AG04450 (cell line): ENCODE measurements at regions not wholly inside any gene's neighbourhood (a gene's known extent, or its start where the extent isn't known, plus 50 kb on each side); places are given as distances from the start of the nearest gene placed in this dataset.

Experiments used
- CTCF ChIA-PET: fragments of 300-600, 350-600 bp; formaldehyde crosslinking; extraction: SDS; loops from one replicate; lab custom pipeline; 2022; ENCODE audit warnings: antibody characterized with exemption, inconsistent platforms; lab: Charles Lee
- POLR2A ChIA-PET: fragments of 350-600 bp; formaldehyde crosslinking; extraction: SDS; loops from one replicate; lab custom pipeline; 2021; ENCODE audit warnings: antibody characterized with exemption, inconsistent platforms; lab: Yijun Ruan, JAX
- DNase-seq: peaks from one replicate; pipeline ENCODE4 v3.0.0-alpha.2; 2011; ENCODE audit warnings: low read depth, low spot score
- H3K27ac ChIP-seq: one replicate; pipeline ENCODE4 v1.5.1; 2012; ENCODE audit warnings: low read depth, low read length, control low read depth
- H3K27me3 ChIP-seq: one replicate; pipeline ENCODE4 v1.6.0; 2012; ENCODE audit warnings: low read length; ENCODE audit not compliant: control insufficient read depth, insufficient read depth
- H3K4me3 ChIP-seq: 2 replicates; pipeline ENCODE4 v1.5.1; 2011; ENCODE audit warnings: mild to moderate bottlenecking, low read depth, low read length, control low read depth
- H3K9me3 ChIP-seq: 2 replicates; pipeline ENCODE4 v1.5.1; 2012; ENCODE audit warnings: low read length; ENCODE audit not compliant: control insufficient read depth, insufficient read depth
- TF ChIP-seq, protein P1 (sequence below): IDR thresholded peaks from 2 replicates; pipeline ENCODE4 v1.5.1; 2011; ENCODE audit warnings: low read depth, low read length, control low read depth, inconsistent platforms

GRCh38 chr10:71144824-71145223, 67.5 kb upstream of the UNC5B start:
- H3K27me3 ChIP-seq: peaks cover 24% of the 10 kb centered on the region
- POLR2A ChIA-PET: no interaction called here
- CTCF ChIA-PET: no interaction called here

DNA sequence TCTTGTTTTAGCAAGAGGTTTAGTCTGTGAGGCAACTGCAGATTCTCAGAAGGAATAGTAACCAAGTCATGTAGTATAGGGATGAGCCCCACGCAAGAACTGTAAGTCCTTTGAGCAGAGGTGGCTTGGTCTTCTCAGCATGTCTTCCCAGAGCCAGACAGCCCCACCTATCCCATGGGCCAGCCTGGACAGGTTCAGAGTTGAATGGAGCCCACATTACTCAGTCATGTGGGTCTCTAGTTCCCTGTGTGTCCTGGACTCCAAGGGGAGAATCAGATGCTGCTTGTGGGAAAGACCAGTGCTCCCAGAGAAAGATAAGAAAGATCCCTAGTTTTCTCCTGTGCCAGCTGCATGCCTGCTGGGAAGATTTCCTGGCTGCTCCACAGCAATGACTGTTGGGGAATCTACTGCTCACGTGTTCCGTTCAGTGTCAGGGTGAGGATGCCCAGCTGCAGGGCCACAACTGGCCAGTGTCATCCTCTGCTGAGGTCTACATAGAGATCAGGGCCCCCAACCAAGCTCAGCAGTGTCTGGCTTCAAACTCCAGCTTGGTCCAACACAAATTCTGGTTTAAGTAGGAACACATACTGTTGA, 66.9 kb upstream of the UNC5B start:
- POLR2A ChIA-PET: no interaction called here
- Histone ChIP-seq H3K27ac (no peak overlapping the region), H3K9me3 (no peaks in the 10 kb centered on the region), H3K27me3 (peaks cover 20% of the 10 kb centered on the region), H3K4me3 (no peak overlapping the region)
- TF ChIP-seq, protein P1, sequence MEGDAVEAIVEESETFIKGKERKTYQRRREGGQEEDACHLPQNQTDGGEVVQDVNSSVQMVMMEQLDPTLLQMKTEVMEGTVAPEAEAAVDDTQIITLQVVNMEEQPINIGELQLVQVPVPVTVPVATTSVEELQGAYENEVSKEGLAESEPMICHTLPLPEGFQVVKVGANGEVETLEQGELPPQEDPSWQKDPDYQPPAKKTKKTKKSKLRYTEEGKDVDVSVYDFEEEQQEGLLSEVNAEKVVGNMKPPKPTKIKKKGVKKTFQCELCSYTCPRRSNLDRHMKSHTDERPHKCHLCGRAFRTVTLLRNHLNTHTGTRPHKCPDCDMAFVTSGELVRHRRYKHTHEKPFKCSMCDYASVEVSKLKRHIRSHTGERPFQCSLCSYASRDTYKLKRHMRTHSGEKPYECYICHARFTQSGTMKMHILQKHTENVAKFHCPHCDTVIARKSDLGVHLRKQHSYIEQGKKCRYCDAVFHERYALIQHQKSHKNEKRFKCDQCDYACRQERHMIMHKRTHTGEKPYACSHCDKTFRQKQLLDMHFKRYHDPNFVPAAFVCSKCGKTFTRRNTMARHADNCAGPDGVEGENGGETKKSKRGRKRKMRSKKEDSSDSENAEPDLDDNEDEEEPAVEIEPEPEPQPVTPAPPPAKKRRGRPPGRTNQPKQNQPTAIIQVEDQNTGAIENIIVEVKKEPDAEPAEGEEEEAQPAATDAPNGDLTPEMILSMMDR: no peak
- no peak for DNase-seq
- CTCF ChIA-PET: no interaction called here

More at GRCh38 chr10:71144824-71145223, 67.5 kb upstream of the UNC5B start:
- DNase-seq: no peak
- Histone ChIP-seq H3K27ac (no peak overlapping the region), H3K9me3 (no peaks in the 10 kb centered on the region), H3K4me3 (no peak overlapping the region)
- TF ChIP-seq, protein P1: no peak

GRCh38 chr10:71150796-71151195, 61.6 kb upstream of the UNC5B start:
- Histone ChIP-seq H3K4me3 (no peak overlapping the region), H3K9me3 (no peaks in the 10 kb centered on the region), H3K27me3 (peaks cover 4% of the 10 kb centered on the region), H3K27ac (no peak overlapping the region)
- ChIA-PET POLR2A (no interaction called here), CTCF (no interaction called here)
- TF ChIP-seq, protein P1: no peak
- no peak for DNase-seq

DNA sequence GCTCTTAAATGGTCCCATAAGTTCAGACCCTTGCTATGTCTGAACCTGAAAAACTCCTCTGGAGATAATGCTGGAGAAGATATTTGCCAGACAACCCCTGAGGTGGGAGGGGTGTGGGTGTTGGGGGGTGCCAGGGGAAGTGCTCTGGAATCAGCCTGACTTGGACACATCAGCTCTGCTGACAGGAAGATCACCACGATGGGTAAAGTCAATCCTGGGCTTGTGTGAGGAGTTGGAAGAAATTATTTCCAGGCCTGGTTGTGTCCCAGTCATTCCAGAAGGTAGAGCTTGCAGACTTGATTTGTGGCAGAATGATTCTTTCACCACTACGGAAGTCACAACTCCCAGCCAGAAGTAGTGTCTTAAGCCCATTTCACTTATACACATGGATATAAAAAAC, 60.3 kb upstream of the UNC5B start:
- TF ChIP-seq, protein P1: no peak
- ChIA-PET POLR2A (no interaction called here), CTCF (no interaction called here)
- Histone ChIP-seq H3K27me3 (peaks cover 4% of the 10 kb centered on the region), H3K4me3 (no peak overlapping the region), H3K9me3 (no peaks in the 10 kb centered on the region), H3K27ac (no peak overlapping the region)
- DNase-seq: no peak

- H3K9me3 ChIP-seq: no peaks in the 10 kb centered on the region
- H3K27me3 ChIP-seq: peaks cover 5% of the 10 kb centered on the region
- TF ChIP-seq, protein P1: no peak
- POLR2A ChIA-PET: no interaction called here
- DNase-seq: no peak
- CTCF ChIA-PET: no interaction called here
- no peak overlapping the region for H3K4me3 ChIP-seq
- H3K27ac ChIP-seq: no peak overlapping the region
Observed at GRCh38 chr10:71156436-71156835, 55.9 kb upstream of the UNC5B start.
